H1 (cell line): ENCODE measurements at regions not wholly inside any gene's neighbourhood (a gene's known extent, or its start where the extent isn't known, plus 50 kb on each side); places are given as distances from the start of the nearest gene placed in this dataset.

Experiments used
- CTCF ChIA-PET: fragments of 300-600 bp; sonication (Branson Sonifier 250); formaldehyde crosslinking; loops from one replicate; lab custom pipeline; 2021; ENCODE audit not compliant: partially characterized antibody; lab: Charles Lee
- POLR2A ChIA-PET: fragments of 300-600 bp; sonication (Branson Sonifier 250); formaldehyde crosslinking; loops from one replicate; lab custom pipeline; 2021; ENCODE audit warnings: inconsistent platforms; ENCODE audit not compliant: partially characterized antibody; lab: Charles Lee
- DNase-seq, 2 experiments: peaks; one replicate each; pipeline versions ENCODE4 v3.0.0 to v3.0.0-alpha.2; 2010 to 2022; ENCODE audit warnings: low spot score in 2 of 2, low read depth in 1 of 2, mixed read lengths in 1 of 2
- FAIRE-seq: peaks from 2 replicates; lab custom pipeline; 2011; peaks lifted over from hg19 to GRCh38; lab: Jason Lieb, UNC
- H2AFZ ChIP-seq: 2 replicates; pipeline ENCODE4 v1.8.1; 2012; ENCODE audit warnings: low read length, inconsistent platforms
- H2AK5ac ChIP-seq: 2 replicates; pipeline ENCODE4 v1.6.1; 2013; ENCODE audit warnings: low read depth, low read length
- H2BK120ac ChIP-seq: replicated peaks from 2 replicates; pipeline ENCODE3; 2013; ENCODE audit warnings: low read depth, low read length, inconsistent platforms
- H2BK12ac ChIP-seq: 2 replicates; pipeline ENCODE4 v1.6.1; 2013; ENCODE audit warnings: low read depth, low read length
- H2BK15ac ChIP-seq: 2 replicates; pipeline ENCODE4 v1.6.1; 2013; ENCODE audit warnings: low read length
- H2BK20ac ChIP-seq: 2 replicates; pipeline ENCODE4 v1.6.1; 2013; ENCODE audit warnings: low read length
- H2BK5ac ChIP-seq: 2 replicates; pipeline ENCODE4 v1.6.1; 2013; ENCODE audit warnings: low read depth, low read length
- H3K14ac ChIP-seq: 2 replicates; pipeline ENCODE4 v1.6.1; 2013; ENCODE audit warnings: inconsistent platforms; ENCODE audit not compliant: insufficient read length
- H3K18ac ChIP-seq: 2 replicates; pipeline ENCODE4 v1.6.1; 2013; ENCODE audit warnings: low read length; ENCODE audit errors: extremely low read depth
- H3K23ac ChIP-seq: 2 replicates; pipeline ENCODE4 v1.6.1; 2013; ENCODE audit warnings: inconsistent platforms; ENCODE audit not compliant: insufficient read length
- H3K23me2 ChIP-seq: 2 replicates; pipeline ENCODE4 v1.6.1; 2013; ENCODE audit warnings: low read depth, low read length
- H3K27ac ChIP-seq: 2 replicates; pipeline ENCODE4 v1.6.1; 2011; ENCODE audit warnings: low read depth, low read length, inconsistent platforms
- H3K27me3 ChIP-seq, 4 experiments: replicated peaks in 1 of 4; 1 replicate in 1 of 4; 2 replicates in 3 of 4; pipeline versions ENCODE4 v1.6.1 to v1.8.1; 2011 to 2013; ENCODE audit warnings: low read length in 3 of 4, mild to moderate bottlenecking in 3 of 4, inconsistent platforms in 2 of 4, mixed read lengths in 2 of 4, moderate library complexity in 1 of 4; ENCODE audit not compliant: control insufficient read depth in 3 of 4, insufficient read depth in 3 of 4; ENCODE audit errors: extremely low read depth in 1 of 4
- H3K36me3 ChIP-seq, 4 experiments: 2 replicates each; pipeline versions ENCODE4 v1.6.1 to v1.8.1; 2011 to 2013; ENCODE audit warnings: mild to moderate bottlenecking in 4 of 4, low read length in 3 of 4, moderate library complexity in 2 of 4, control low read depth in 1 of 4, inconsistent platforms in 1 of 4; ENCODE audit not compliant: insufficient read depth in 4 of 4, control insufficient read depth in 2 of 4
- H3K4ac ChIP-seq: replicated peaks from 2 replicates; pipeline ENCODE3; 2013; ENCODE audit warnings: low read length, low read depth, mixed read lengths, inconsistent platforms; ENCODE audit not compliant: insufficient read length
- H3K4me1 ChIP-seq, 4 experiments: replicated peaks in 1 of 4; 1 replicate in 1 of 4; 2 replicates in 3 of 4; pipeline versions ENCODE4 v1.6.1 to v1.8.1; 2011 to 2013; ENCODE audit warnings: low read length in 3 of 4, inconsistent platforms in 2 of 4, mixed read lengths in 1 of 4; ENCODE audit not compliant: insufficient read depth in 4 of 4, control insufficient read depth in 3 of 4
- H3K4me2 ChIP-seq, 2 experiments: 2 replicates each; pipeline versions ENCODE4 v1.6.1 to v1.8.1; 2011 to 2013; ENCODE audit warnings: low read depth in 2 of 2, low read length in 2 of 2, control low read depth in 1 of 2, inconsistent platforms in 1 of 2, mild to moderate bottlenecking in 1 of 2; ENCODE audit not compliant: insufficient read depth in 1 of 2
- H3K4me3 ChIP-seq, 4 experiments: fragments of 200-600, 300-600 bp in 1 of 4; sonication (generic), shearing (Covaris generic), sonication (Bioruptor Twin) in 1 of 4; 2 replicates each; pipeline versions ENCODE4 v1.5.1 to v1.8.1; 2011 to 2016; ENCODE audit warnings: low read length in 4 of 4, low read depth in 3 of 4, control low read depth in 2 of 4, inconsistent platforms in 2 of 4, mild to moderate bottlenecking in 2 of 4, mixed read lengths in 1 of 4, moderate library complexity in 1 of 4; ENCODE audit not compliant: insufficient read depth in 2 of 4; ENCODE audit errors: extremely low read depth in 1 of 4
- H3K56ac ChIP-seq: replicated peaks from 2 replicates; pipeline ENCODE3; 2013; ENCODE audit warnings: low read depth, mild to moderate bottlenecking, mixed read lengths, low read length, inconsistent platforms; ENCODE audit not compliant: insufficient read length
- H3K79me1 ChIP-seq: 2 replicates; pipeline ENCODE4 v1.6.1; 2013; ENCODE audit warnings: low read depth, low read length, control low read depth
- H3K79me2 ChIP-seq, 2 experiments: 2 replicates each; pipeline versions ENCODE4 v1.6.1 to v1.8.1; 2012 to 2013; ENCODE audit warnings: low read length in 2 of 2, mild to moderate bottlenecking in 2 of 2, inconsistent platforms in 1 of 2; ENCODE audit not compliant: insufficient read depth in 2 of 2, control insufficient read depth in 1 of 2
- H3K9ac ChIP-seq, 4 experiments: replicated peaks in 1 of 4; 1 replicate in 1 of 4; 2 replicates in 3 of 4; pipeline versions ENCODE4 v1.6.1 to v1.8.1; 2011 to 2013; ENCODE audit warnings: low read depth in 3 of 4, low read length in 3 of 4, control low read depth in 2 of 4, mild to moderate bottlenecking in 2 of 4, moderate library complexity in 2 of 4, inconsistent platforms in 1 of 4; ENCODE audit errors: extremely low read depth in 1 of 4
- H3K9me3 ChIP-seq, 2 experiments: 2 replicates each; pipeline versions ENCODE4 v1.6.1 to v1.8.1; 2012 to 2013; ENCODE audit warnings: mild to moderate bottlenecking in 2 of 2, moderate library complexity in 2 of 2, control low read depth in 1 of 2, inconsistent platforms in 1 of 2, low read depth in 1 of 2, low read length in 1 of 2, mixed read lengths in 1 of 2; ENCODE audit not compliant: insufficient read depth in 2 of 2
- H4K20me1 ChIP-seq, 2 experiments: replicated peaks in 1 of 2; 2 replicates each; pipeline versions ENCODE3 to v1.8.1; 2011 to 2013; ENCODE audit warnings: inconsistent platforms in 2 of 2, low read length in 2 of 2, mild to moderate bottlenecking in 1 of 2; ENCODE audit not compliant: insufficient read depth in 2 of 2, control insufficient read depth in 1 of 2
- H4K5ac ChIP-seq: 2 replicates; pipeline ENCODE4 v1.6.1; 2013; ENCODE audit warnings: low read length, low read depth, mixed read lengths, inconsistent platforms; ENCODE audit not compliant: insufficient read length
- H4K8ac ChIP-seq: 2 replicates; pipeline ENCODE4 v1.8.0; 2013; ENCODE audit warnings: mild to moderate bottlenecking, moderate library complexity, low read length, inconsistent platforms; ENCODE audit not compliant: insufficient read depth; ENCODE audit errors: extremely low read depth
- H4K91ac ChIP-seq: replicated peaks from 2 replicates; pipeline ENCODE3; 2013; ENCODE audit warnings: low read length, mixed read lengths, inconsistent platforms; ENCODE audit not compliant: insufficient read length
- CBX5 ChIP-seq: fragments of 300-800, 300-1000 bp; sonication (generic); IDR thresholded peaks from 2 replicates; pipeline ENCODE4 v1.7.1; 2016; ENCODE audit warnings: antibody characterized with exemption, low read length, low read depth
- FOSL1 ChIP-seq: IDR thresholded peaks from 2 replicates; pipeline ENCODE4 v1.6.1; 2011; ENCODE audit warnings: mild to moderate bottlenecking, low read depth, low read length, moderate library complexity; ENCODE audit not compliant: insufficient read depth
- GTF2F1 ChIP-seq: IDR thresholded peaks from 2 replicates; pipeline ENCODE4 v1.6.1; 2012; ENCODE audit warnings: low read depth, low read length, improper control_type of control experiment, borderline replicate concordance
- JUN ChIP-seq: IDR thresholded peaks from 2 replicates; pipeline ENCODE4 v1.6.1; 2011; ENCODE audit warnings: low read depth, mild to moderate bottlenecking, improper control_type of control experiment, low read length
- POLR2A ChIP-seq, 2 experiments: IDR thresholded peaks; 1 replicate in 1 of 2; 2 replicates in 1 of 2; pipeline ENCODE4 v1.6.1; 2011; ENCODE audit warnings: low read depth in 2 of 2, low read length in 2 of 2, mild to moderate bottlenecking in 2 of 2; ENCODE audit errors: control extremely low read depth in 1 of 2
- POLR2AphosphoS5 ChIP-seq: IDR thresholded peaks from 2 replicates; pipeline ENCODE4 v1.6.1; 2011; ENCODE audit warnings: low read depth, low read length
- RNF2 ChIP-seq: fragments of 200-900, 300-1000 bp; sonication (generic); IDR thresholded peaks from 2 replicates; pipeline ENCODE4 v1.7.1; 2016; ENCODE audit warnings: borderline replicate concordance, low read depth, mild to moderate bottlenecking, antibody characterized with exemption, low read length; ENCODE audit not compliant: poor library complexity, severe bottlenecking; ENCODE audit errors: missing control alignments
- SIRT6 ChIP-seq: IDR thresholded peaks from one replicate; pipeline ENCODE4 v1.7.1; 2012; ENCODE audit warnings: low read length, inconsistent platforms
- SIX5 ChIP-seq: IDR thresholded peaks from 2 replicates; pipeline ENCODE4 v1.6.1; 2011; ENCODE audit warnings: mild to moderate bottlenecking, low read depth, low read length
- SP1 ChIP-seq: IDR thresholded peaks from 2 replicates; pipeline ENCODE4 v1.6.1; 2011; ENCODE audit warnings: low read depth, low read length
- SP4 ChIP-seq: IDR thresholded peaks from 2 replicates; pipeline ENCODE4 v1.6.1; 2012; ENCODE audit warnings: low read length, inconsistent platforms
- SUZ12 ChIP-seq: fragments of 200-600 bp; sonication (generic); IDR thresholded peaks from 2 replicates; pipeline ENCODE4 v1.6.1; 2012; ENCODE audit warnings: mild to moderate bottlenecking, inconsistent platforms, low read length, moderate library complexity, mixed read lengths
- ZNF274 ChIP-seq: IDR thresholded peaks from 2 replicates; pipeline ENCODE4 v1.7.0; 2012; ENCODE audit warnings: low read length, borderline replicate concordance; ENCODE audit errors: extremely low read depth
- WGBS, 2 experiments: shearing (Covaris generic) in 1 of 2; methylation state at CpG; one replicate each; pipeline versions ENCODE4 v1.1.6 to v1.1.7; 2013 to 2015; ENCODE audit warnings: low lambda C conversion rate in 2 of 2, mixed read lengths in 2 of 2, inconsistent platforms in 1 of 2, low coverage in 1 of 2, missing lambda C conversion rate in 1 of 2; ENCODE audit not compliant: insufficient replicate concordance in 2 of 2, insufficient coverage in 1 of 2, insufficient read length in 1 of 2; ENCODE audit errors: extremely low coverage in 1 of 2, missing lambda C conversion rate in 1 of 2; 5-methylcytosine and 5-hydroxymethylcytosine counted together

GRCh38 chr21:19261731-19262376 lies 858.3 kb upstream of the TMPRSS15 start:
- CTCF ChIA-PET, result interaction anchor here (0.7 kb wide), 1 partner anchor 1435 kb away, joined by 3 read pairs; no protein-coding TSS in a partner anchor
- H3K4me2 ChIP-seq, result no peak overlapping the region
- H4K20me1 ChIP-seq, result no peaks in the 10 kb centered on the region
- H3K23ac ChIP-seq, result no peak overlapping the region
- H3K56ac ChIP-seq, result no peak overlapping the region
- no peak overlapping the region for H3K4me3 ChIP-seq
- H2BK20ac ChIP-seq, result no peak overlapping the region
- no peak for DNase-seq
- no peak overlapping the region for H2BK15ac ChIP-seq
- POLR2A ChIA-PET, result no interaction called here
- FAIRE-seq, result no peak
- no peaks in the 10 kb centered on the region for H3K23me2 ChIP-seq
- H3K36me3 ChIP-seq, result no peaks in the 10 kb centered on the region
- H3K4ac ChIP-seq, result no peak overlapping the region
- H3K27ac ChIP-seq, result no peak overlapping the region
- no peak overlapping the region for H4K5ac ChIP-seq
- H3K18ac ChIP-seq, result no peak overlapping the region
- no peak overlapping the region for H2BK12ac ChIP-seq
- no peak overlapping the region for H2AFZ ChIP-seq
- no peaks in the 10 kb centered on the region for H3K79me2 ChIP-seq
- WGBS, 2 experiments, result 94% methylated on average over 10 of the region's 10 CpGs; no CpG with 5 or more reads in 1 of the 2 experiments
- no peak overlapping the region for H2AK5ac ChIP-seq
- H4K8ac ChIP-seq, result no peak overlapping the region
- no peak overlapping the region for H2BK120ac ChIP-seq
- no peak overlapping the region for H3K9ac ChIP-seq
- no peak overlapping the region for H4K91ac ChIP-seq
- no peaks in the 10 kb centered on the region for H3K79me1 ChIP-seq
- H2BK5ac ChIP-seq, result no peak overlapping the region
- no peaks in the 10 kb centered on the region for H3K27me3 ChIP-seq
- no peaks in the 10 kb centered on the region for H3K9me3 ChIP-seq
- H3K4me1 ChIP-seq, result no peaks in the 10 kb centered on the region; a peak in 1 of 7 replicates
- TF ChIP-seq SUZ12 (no peak), CBX5 (no peak), SIX5 (no peak), POLR2AphosphoS5 (no peak), SIRT6 (no peak), JUN (no peak), RNF2 (no peak), POLR2A (IDR thresholded peaks at IDR 0.05; ENCODE audit: control extremely low read depth in 1 of 2, low read depth in 2 of 2, low read length in 2 of 2) (no peak), SP4 (no peak), SP1 (no peak), ZNF274 (no peak), FOSL1 (no peak), GTF2F1 (no peak)
- H3K14ac ChIP-seq, result no peak overlapping the region
